Left renal pelvis (tissue), 4 donors: ENCODE measurements at regions not wholly inside any gene's neighbourhood (a gene's known extent, or its start where the extent isn't known, plus 50 kb on each side); places are given as distances from the start of the nearest gene placed in this dataset.
A peak's percentile ranks its signal among the peaks of the same experiment; 100 is the strongest.

Experiments used
- DNase-seq, 4 donors: peaks; one replicate each; pipeline ENCODE4 v3.0.0-alpha.2; 2013; ENCODE audit warnings: low read depth in 4 of 4, low spot score in 3 of 4

DNA sequence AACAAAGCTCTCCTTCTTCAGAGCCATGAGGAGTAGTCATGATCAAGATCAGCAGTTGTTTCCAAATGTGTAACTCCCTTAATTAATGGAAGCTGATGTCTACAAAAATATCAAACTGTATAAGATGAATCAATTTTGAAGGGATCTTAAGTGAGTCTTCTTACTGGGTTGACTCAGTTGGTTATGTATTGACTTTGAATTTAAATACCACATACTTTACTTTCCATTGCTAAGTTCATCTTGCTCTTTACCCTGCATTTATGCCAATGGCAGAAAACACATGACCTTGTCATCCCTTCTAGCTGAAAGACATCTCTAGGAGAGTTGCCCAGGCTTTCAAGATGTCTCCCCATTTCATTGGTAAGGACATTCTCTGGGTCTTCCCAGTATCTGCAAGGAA, 123.2 kb upstream of the STMND1 start:
- no peak for DNase-seq

DNA sequence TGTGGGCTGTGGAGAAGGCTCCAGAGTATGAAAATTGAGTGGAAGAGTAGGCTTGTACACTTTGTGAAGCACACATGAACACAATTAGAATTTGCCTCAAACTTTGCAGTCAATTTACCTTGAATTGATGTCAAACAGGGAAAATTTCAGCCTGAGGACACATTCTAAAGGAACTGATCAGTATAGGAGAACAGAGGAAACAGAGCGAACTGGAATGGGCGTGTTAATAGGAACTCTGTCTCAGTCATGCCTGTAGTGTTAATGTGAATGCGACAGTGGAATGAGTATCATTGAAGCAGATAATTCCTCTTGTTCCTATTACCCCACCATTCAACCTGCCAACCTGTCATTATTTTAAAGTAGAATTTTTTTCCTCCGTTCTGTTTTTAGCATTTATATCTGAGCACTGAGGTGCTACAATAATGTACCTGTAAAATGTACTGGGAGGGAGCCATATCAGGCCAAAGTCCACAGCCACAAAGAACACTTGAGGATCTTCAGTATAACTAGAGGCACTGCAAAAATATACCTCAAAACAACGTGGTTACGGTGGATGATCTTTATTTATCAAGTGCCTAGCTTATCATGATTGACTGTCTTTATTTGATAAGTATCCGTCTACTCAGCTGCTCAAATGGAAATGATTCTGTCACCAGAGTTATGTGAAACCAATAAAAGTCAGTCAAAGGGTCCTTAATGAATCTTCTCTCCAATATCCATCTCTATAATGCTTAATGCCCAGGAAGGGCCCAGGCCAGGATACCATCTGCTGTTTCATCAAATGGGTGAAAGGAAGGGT, 125.3 kb upstream of the STMND1 start:
- no peak for DNase-seq

DNA sequence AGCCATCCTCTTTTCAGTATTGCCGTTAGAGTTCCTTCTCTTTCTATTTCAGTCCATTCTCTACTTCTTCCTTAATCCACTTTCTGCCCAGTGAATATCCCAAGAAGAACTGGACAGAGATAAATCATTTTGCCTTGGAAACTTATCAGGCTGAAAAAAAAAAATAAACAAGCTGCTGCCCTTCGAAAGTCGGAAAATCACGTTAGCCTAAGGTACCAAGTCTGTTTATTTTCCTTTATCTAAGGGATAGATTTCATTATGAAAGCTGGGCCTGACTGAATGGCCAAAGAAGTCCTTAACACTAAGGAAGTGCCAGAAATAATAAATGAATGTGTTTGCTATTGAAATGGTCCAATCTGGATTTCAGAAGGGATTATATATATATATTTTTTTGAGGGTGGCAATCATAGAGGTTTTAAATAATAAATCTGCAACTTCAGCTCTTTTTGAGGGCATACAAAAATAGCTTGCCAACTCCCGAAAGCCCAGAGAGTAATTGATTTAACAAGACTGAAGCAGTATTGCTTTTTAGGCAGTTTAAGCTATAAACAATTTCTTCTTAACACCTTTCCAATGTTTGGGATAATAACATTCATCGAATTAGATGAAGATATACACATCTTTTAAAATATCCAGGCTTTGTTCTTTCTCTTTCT, 127.0 kb upstream of the STMND1 start:
- no peak for DNase-seq

DNA sequence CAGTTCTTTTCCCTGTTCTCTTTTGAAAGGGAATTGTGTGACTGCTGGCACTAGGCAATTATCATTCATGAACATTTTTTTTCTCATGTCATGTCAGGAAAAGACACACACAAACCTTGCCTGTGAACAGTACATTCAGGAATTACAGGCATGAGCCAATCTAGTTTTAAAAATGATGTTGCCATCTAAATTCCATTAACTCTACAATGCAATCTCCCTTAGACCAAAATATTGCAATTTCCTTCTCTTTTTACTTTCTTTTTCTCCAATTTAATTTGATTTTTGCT, 127.5 kb upstream of the STMND1 start:
- DNase-seq, result no peak

DNA sequence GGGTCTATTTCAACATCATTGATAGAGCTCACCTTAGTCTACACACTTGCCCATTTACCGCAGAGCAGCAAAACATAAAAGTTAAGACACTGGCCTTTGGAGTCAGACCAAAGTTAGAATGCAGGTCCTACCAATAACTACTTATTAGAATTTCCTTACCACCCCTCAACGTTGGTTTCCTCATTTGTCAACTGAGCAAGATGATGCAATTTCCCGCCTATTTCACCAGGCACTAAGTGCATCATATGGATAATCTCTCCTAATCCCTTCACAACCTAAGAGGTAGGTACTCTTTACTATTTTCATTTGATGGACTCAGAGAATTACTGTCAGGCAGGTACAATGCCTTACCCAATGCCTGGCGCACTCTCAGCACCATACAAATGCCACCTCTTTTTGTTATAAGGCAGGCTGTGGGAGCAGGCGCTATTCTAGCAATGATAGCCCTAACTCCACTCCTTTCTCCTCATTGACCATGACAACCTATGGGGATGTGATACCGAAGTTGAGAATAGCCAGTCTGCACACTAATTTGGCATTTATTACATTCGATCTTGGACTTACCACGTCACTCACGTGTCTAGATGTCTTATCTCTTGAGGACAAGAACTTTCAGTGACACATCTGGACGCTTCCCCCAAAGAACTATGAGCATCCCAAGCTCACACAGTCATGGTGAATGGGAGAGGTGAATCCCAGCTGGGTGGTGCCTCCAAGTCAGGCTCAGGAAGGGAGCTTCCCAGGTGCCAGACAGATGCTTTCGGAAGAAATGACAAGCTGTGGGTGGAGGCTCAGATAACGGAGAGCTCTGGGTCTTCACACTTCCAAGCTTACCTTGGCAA, 128.1 kb upstream of the STMND1 start:
- no peak for DNase-seq

DNA sequence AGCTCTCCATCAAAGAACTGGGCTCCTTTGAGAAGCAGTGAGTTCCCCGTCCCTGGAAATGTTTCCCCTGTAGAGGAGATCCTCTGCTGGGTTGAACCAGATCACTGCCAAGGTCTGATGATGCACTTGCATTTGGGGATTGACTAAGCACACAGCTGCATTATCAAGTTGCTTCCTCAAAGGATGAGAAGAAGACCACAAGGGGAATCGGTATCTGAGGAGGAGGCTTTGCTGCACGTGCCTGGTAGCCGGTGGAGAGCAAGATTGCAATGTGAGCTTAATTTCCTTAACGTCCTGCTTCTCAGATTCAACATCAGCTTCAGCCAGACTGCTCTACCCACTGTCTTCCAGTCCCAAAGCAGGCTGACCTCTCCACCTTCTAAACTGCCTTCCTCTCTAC, 128.8 kb upstream of the STMND1 start:
- no peak for DNase-seq

DNA sequence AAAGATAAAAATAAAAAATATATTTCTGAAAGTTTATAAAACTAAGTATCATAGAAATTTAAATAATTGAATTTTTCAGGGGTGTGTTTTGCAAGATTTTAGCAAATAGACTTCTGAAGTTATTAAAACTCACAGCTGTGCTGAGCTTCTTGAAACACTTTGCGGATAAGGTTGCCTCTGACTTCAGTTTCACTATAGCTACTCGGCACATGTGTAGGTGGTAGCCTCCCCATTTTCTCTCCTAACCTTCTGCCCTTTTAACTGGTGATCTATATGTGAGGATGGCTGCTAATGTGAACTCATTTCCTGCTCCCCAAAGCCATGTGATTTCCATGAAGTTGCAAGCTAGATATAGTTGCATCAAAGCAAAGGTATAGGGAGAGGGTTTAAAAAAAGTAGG, 129.3 kb upstream of the STMND1 start:
- DNase-seq, result no peak

DNA sequence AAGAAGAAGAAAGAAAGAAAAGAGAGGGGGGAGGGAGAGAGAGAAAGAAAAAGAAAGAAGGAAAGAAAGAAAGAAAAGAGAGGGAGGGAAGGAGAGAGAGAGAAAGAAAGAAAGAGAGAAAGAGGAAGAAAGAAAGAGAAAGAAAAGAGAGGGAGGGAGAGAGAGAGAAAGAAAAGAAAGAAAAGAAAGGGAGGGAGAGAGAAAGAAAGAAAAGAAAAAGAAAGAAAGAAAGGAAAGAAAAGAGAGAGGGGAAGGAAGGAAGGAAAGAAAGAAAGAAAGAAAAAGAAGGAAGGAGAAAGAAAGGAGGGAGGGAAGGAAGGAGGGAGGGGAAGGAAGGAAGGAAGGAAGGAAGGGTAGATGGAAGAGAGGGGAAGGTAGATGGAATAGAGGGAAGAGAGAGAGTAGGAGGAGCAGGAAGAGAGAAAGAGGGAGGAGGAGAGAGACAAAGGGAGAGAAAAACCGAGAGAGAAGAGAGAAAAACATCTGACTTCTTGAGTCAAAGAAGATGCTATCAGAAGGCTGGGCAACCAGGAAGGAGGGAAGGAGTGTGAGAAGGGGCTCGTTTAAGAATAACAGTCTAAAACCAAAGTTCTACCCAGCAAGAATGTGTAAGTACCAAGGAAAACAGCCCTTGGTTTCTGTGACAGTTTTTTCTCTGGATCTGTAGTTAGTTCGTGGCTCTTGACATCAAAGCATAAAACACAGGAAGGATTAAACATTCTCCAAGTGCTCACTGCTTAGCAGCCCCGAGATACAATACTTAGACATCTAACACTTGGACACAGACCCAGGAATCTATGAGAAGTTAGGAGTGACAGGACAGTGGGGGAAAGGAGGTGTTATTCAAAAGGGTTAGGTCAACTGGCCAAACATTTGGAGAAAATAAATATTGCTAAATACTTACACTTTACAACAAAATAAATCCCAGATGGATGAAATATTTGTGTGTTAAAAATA, 131.9 kb upstream of the STMND1 start:
- DNase-seq, result no peak

DNA sequence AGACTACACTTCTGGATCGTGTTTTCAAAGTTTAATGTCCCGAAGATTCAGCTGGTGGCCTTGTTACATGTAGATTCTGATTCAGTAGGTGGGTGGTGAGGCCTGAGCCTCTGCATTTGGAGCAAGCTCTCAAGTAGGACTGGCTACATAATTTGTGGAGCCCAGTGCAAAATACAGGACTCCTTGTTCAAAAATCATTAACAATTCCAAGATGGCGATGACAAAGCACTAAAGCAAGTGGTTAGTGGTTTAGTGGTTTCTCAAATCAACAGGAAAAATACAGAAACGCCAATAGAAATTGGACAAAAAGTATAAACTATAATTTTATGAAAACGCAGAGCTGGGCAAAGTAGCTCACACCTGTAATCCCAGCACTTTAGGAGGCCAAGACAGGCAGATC, 133.7 kb upstream of the STMND1 start:
- no peak for DNase-seq

DNA sequence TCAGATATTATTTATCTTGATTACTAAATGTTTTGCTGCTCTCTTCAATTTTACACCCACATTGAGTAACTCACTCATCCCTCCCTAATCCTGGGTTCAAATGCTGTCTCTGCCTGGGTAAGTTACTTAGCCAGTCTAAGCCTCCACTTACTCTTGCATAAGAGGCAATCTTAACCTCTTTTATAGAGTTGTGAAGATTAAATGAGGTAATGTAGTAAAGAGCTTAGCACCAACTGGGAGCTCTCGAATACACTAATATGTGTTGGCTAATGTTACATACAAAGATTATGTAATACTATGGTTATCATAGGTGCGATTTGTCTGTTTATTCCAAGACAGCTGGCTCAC, 134.4 kb upstream of the STMND1 start:
- no peak for DNase-seq

DNA sequence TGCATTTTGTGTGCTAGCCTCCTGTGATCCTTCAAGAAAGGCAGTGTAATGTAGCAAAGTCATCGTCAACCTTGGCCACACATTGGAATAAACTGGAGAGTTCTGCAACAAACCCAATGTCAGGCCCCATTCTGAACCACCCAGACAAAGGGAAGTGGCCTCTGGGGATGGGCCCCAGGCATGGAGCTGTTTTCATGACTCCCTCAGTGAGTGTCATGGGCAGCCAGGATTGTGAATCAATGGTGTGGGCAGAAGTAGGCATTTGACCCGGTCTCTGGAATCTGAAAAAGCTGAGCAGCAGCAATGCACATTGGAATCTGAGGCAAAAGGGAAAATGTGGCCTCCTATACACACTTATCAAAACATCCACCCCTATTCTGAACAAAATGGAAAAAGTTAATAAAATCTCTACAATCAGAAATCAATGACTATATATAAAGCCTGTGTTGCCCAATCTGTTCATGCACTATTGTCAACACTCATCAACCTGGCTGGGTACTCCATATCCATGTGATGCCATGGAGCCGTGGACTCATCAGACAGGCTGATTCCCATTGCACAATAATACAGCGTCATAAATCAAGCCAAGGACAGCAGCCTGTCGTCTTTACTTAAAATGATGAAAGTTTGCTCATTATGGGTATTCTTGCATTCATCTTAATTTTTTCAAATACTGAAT, 134.9 kb upstream of the STMND1 start:
- no peak for DNase-seq

DNA sequence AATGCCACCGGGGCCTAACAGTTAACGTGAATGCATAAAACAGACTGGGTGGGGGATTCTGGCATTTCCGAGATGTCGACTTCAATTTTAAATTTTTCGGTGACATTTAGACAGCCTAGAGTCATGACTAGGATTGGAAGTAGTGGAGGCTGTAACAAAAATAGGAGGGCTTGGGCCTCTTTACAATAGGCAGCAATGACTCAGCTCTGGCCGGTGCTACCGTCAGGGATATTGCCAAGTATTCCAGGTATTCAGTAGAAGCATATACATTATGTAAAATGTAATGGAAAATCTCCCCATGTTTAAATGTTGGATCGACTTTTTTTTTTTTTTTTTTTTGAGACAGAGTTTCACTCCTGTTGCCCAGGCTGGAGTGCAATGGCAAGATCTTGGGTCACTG, 136.2 kb upstream of the STMND1 start:
- DNase-seq, result no peak

DNA sequence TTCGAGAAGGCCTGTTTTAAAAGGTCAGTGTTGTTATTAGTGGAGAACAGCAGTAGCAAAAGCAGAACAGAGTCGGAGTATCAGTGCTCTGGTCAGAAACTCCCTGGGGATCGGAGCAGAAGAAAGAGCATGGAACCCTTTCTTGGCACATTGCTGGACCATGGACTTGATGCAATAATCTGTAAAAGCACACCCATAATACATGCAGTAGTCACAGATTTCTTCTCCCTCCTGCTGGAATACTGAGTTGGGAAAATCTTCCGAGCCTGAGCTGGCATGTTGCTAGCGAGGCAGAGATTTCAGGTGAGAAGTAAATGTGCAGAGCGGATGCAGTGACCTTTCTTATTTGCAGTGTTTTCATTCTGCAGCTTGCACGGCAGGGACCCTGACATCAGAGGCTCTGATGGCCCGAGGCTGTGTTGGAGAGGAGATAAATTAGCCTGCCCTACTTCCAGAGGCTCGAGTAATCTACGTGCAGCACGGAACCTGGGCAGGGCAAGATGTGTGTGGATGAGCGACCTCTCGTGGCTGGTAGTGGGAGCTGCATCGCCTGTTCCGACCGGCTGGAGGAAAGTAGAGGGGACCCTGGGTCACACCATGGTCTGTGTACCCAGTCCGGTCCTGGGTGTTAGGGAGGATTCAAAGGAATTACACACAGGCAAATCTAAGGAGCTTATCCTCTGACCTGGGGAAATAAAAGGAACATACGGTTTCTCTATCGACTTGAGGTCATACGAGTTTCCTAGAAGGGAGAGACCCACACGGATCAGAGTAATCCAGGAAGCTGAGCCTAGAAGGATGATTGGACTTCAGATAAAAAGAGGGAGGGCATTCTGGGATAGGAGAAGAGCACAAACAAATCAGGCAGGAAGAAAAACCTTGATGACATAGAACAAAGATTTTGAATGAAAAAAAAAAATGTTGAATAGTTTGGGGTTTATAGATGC, 137.0 kb upstream of the STMND1 start:
- DNase-seq, result peak; percentile 47 to 67 (median 57)

DNA sequence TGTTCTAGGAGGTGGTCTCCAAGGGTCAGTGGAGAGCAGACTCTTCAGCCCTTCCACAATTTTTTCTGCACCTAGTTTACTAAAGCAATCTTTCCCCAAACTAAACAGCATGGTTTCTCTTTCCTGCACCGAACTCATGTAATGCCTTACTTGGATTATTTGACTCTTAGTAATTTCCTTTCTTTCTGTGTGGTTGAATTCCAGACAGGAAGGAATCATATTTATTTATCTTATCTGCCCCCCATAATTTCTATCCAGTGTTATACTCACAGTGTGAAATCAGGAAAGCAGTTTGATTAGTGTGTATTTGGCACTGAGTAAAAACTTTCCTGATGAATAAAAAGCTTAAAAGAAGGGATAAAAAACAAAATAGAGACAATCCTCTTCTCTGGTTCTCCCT, 140.3 kb upstream of the STMND1 start:
- DNase-seq, result no peak

DNA sequence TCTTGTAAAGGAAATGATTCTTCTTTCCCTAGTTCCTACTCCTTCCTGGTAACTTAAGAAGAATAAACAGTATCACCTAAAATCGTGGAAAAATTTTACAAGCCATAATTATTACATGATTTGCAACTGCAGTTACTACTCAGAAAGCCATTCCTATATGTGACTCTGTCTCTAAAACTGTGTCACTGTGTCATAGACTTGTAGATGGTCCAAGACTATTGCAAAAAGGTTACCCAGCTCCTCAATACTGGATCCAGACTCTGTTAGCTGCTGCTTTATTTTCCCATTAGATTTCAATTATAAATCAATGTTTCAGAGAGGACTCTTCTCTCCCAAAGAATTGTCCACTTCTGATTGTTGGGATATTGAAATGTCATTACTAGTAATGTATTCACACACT, 142.1 kb upstream of the STMND1 start:
- no peak for DNase-seq

DNA sequence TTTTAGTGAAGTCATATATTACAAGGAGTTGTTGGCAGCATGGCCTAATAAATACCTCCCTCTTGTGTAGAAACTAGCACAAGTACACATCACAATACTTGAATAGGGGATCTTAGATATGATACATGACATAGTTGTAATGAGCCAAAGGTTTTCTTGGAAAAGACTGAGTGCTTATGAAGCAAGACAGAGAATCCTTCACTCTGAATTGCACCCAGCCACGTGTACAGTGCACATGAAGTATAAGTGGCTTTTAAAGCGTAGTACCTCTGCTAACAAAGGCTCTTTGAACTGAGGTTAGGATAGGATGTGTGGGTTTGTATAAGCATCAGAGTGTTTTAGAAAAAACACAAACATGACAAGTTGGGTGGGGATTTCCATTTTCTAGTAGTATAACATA, 145.5 kb upstream of the STMND1 start:
- DNase-seq, result no peak

DNA sequence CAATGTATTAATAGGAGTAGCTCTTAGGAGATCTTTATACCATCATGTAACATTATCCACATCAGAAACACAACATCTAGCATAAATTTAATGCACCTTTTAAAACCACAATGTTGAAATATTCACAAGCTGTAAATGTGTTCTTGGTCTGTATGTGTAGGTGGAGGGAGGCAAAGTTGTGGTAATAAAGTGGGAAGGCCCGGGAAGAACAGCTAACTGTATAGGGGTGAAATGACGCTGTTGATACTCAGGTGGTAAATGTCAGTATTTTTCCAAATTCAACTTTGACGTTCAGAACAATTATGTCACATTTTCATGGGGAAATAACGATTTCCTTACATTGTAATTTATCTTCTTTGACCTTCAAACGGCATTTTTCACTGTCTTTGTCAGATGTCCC, 146.0 kb upstream of the STMND1 start:
- no peak for DNase-seq

DNA sequence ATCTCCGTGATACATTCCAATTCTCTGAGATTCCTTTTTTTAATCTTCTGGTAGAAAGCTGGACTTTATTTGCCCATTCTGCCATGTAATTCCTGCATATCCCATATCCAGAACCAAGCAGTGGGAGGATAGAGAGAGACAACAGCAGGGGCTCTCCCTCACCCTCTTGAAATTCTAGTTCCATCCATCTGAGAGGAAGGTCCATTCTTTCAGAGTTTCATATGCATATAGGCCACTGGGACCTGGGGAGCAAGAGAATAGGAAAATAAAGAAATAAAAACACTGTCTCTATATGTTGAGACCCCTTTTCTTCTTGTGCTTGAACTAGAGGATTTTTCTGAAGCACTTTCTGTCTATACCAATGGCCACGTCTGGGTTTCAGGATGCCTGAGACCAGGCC, 147.9 kb upstream of the STMND1 start:
- DNase-seq, result no peak

DNA sequence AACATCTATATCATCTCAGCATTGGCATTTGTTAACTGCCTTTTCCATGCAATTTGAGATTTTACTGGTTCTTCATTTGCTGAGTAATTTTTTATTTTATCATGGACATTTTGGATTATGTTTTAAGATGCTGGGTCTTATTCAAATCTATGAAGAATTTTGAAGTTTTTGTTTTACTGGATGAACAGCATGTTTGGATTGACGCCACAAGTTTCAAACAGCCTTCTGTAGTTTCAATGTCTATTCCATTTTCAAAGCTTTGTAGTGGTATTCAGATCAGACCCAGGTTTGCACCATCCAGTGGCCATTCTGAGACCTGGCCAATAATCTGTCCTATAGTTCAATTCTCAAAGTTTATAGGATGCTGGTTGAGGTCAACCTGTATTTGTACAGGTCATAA, 148.4 kb upstream of the STMND1 start:
- DNase-seq, result no peak
